A549 (cell line): ENCODE measurements at regions not wholly inside any gene's neighbourhood (a gene's known extent, or its start where the extent isn't known, plus 50 kb on each side); places are given as distances from the start of the nearest gene placed in this dataset.
"Not testable (repeated sequence)": the region's sequence is repeated elsewhere in the genome, so short reads cannot be mapped to it uniquely, and the experiment has no call there.

Source experiments
- ATAC-seq, 2 experiments: fragments of 200-7000 bp in 1 of 2; fragments of >200 bp in 1 of 2; cut with Nextera tagmentation in 1 of 2; cut with Tn5 transposase in 1 of 2; 3 replicates each; pipeline versions ENCODE4 v1.8.0 to v1.9.1; 2018 to 2020; ENCODE audit warnings: mild to moderate bottlenecking in 1 of 2, moderate library complexity in 1 of 2
- CTCF ChIA-PET: fragments of 300-600 bp; sonication (Branson Sonifier 250); formaldehyde crosslinking; extraction: SDS; loops from one replicate; lab custom pipeline; 2021; ENCODE audit warnings: antibody characterized with exemption, inconsistent platforms; lab: Yijun Ruan, JAX
- POLR2A ChIA-PET: fragments of 350-600 bp; formaldehyde crosslinking; extraction: SDS; loops from one replicate; lab custom pipeline; 2021; ENCODE audit warnings: antibody characterized with exemption, inconsistent platforms; lab: Yijun Ruan, JAX
- DNase-seq, 2 experiments: peaks; one replicate each; pipeline versions ENCODE4 v3.0.0 to v3.0.0-alpha.2; 2011 to 2016; ENCODE audit warnings: low read depth in 1 of 2, low spot score in 1 of 2
- FAIRE-seq: peaks from 2 replicates; lab custom pipeline; 2011; peaks lifted over from hg19 to GRCh38; lab: Jason Lieb, UNC
- H3K27ac ChIP-seq, 2 experiments: fragments of >200 bp; sonication (Bioruptor Twin); formaldehyde crosslinking; 3 replicates each; pipeline ENCODE4 v1.5.1; 2016 to 2017
- H3K4me1 ChIP-seq: fragments of >200 bp; sonication (Bioruptor Twin); formaldehyde crosslinking; 3 replicates; pipeline ENCODE4 v1.6.1; 2016
- H3K4me2 ChIP-seq: fragments of >200 bp; sonication (Bioruptor Twin); formaldehyde crosslinking; 3 replicates; pipeline ENCODE4 v1.6.1; 2016
- H3K4me3 ChIP-seq: fragments of >200 bp; sonication (Bioruptor Twin); formaldehyde crosslinking; 3 replicates; pipeline ENCODE4 v1.5.1; 2016
- H3K9me3 ChIP-seq: fragments of >200 bp; sonication (Bioruptor Twin); formaldehyde crosslinking; 3 replicates; pipeline ENCODE4 v1.6.1; 2016
- BHLHE40 ChIP-seq: IDR thresholded peaks from 2 replicates; pipeline ENCODE4 v1.6.1; 2012; ENCODE audit warnings: low read depth, low read length, inconsistent platforms
- CEBPB ChIP-seq, 2 experiments: fragments of >200 bp in 1 of 2; sonication (Bioruptor Twin) in 1 of 2; formaldehyde crosslinking in 1 of 2; IDR thresholded peaks; 2 replicates each; pipeline ENCODE4 v1.6.1; 2012 to 2016
- ELK1 ChIP-seq: fragments of 150-350 bp; IDR thresholded peaks from 2 replicates; pipeline ENCODE4 v1.6.1; 2014; ENCODE audit warnings: low read depth, mild to moderate bottlenecking, low read length
- FOSL2 ChIP-seq, 2 experiments: fragments of 450-650 bp in 1 of 2; fragments of >200 bp in 1 of 2; sonication (Bioruptor Twin) in 1 of 2; formaldehyde crosslinking; IDR thresholded peaks; 2 replicates each; pipeline versions ENCODE4 v1.5.0 to v1.6.1; 2016 to 2020; ENCODE audit warnings: mild to moderate bottlenecking in 1 of 2, moderate library complexity in 1 of 2
- GATA3 ChIP-seq: IDR thresholded peaks from 2 replicates; pipeline ENCODE4 v1.6.1; 2012; ENCODE audit warnings: borderline replicate concordance
- HDAC2 ChIP-seq: fragments of 200-600 bp; sonication (generic); IDR thresholded peaks from 2 replicates; pipeline ENCODE4 v1.6.1; 2016
- HMGXB4 ChIP-seq: fragments of 250-450 bp; sonication (Bioruptor Pico); IDR thresholded peaks from 2 replicates; pipeline ENCODE4 v1.5.0; 2021; ENCODE audit warnings: mild to moderate bottlenecking, moderate library complexity, borderline replicate concordance
- HOXA7 ChIP-seq: fragments of 250-450 bp; sonication (Bioruptor Pico); IDR thresholded peaks from 2 replicates; pipeline ENCODE4 v1.5.0; 2020; ENCODE audit warnings: mild to moderate bottlenecking, moderate library complexity
- HOXB5 ChIP-seq: fragments of 250-450 bp; sonication (Bioruptor Pico); IDR thresholded peaks from 2 replicates; pipeline ENCODE4 v1.5.0; 2020; ENCODE audit warnings: mild to moderate bottlenecking, moderate library complexity
- JUN ChIP-seq, 2 experiments: fragments of >200 bp; sonication (Bioruptor Twin); formaldehyde crosslinking; IDR thresholded peaks; 2 replicates in 1 of 2; 3 replicates in 1 of 2; pipeline ENCODE4 v1.6.1; 2016 to 2017
- KDM1A ChIP-seq: fragments of 200-600 bp; sonication (generic); IDR thresholded peaks from 2 replicates; pipeline ENCODE4 v1.6.1; 2016; ENCODE audit warnings: low read depth, mild to moderate bottlenecking
- KDM5A ChIP-seq: fragments of 200-600 bp; sonication (generic); IDR thresholded peaks from 2 replicates; pipeline ENCODE4 v1.6.1; 2016; ENCODE audit warnings: antibody characterized with exemption, mild to moderate bottlenecking
- MAZ ChIP-seq: fragments of 150-350 bp; IDR thresholded peaks from 2 replicates; pipeline ENCODE4 v1.6.1; 2014; ENCODE audit warnings: antibody characterized with exemption, low read depth, low read length, borderline replicate concordance
- MYC ChIP-seq: IDR thresholded peaks from 2 replicates; pipeline ENCODE4 v1.6.1; 2012; ENCODE audit warnings: mild to moderate bottlenecking, inconsistent platforms, low read length, improper control_type of control experiment, borderline replicate concordance
- NPAS2 ChIP-seq: fragments of 250-450 bp; sonication (Bioruptor Pico); IDR thresholded peaks from 2 replicates; pipeline ENCODE4 v1.8.0; 2022; ENCODE audit warnings: mild to moderate bottlenecking, moderate library complexity, borderline replicate concordance
- NR3C1 ChIP-seq: fragments of >200 bp; sonication (Bioruptor Twin); formaldehyde crosslinking; IDR thresholded peaks from 3 replicates; pipeline ENCODE4 v1.6.1; 2017
- PHF8 ChIP-seq: fragments of 200-600 bp; sonication (generic); IDR thresholded peaks from 2 replicates; pipeline ENCODE4 v1.6.1; 2016; ENCODE audit warnings: low read depth, mild to moderate bottlenecking, antibody characterized with exemption, moderate library complexity, borderline replicate concordance
- POLR2AphosphoS2 ChIP-seq: conservative IDR thresholded peaks from 2 replicates; pipeline ENCODE4 v1.6.1; 2012; ENCODE audit warnings: low read length, improper control_type of control experiment, inconsistent platforms
- RCOR1 ChIP-seq: fragments of 150-350 bp; IDR thresholded peaks from 2 replicates; pipeline ENCODE4 v1.6.1; 2014; ENCODE audit warnings: antibody characterized with exemption, low read length, low read depth
- RFX5 ChIP-seq: fragments of 450-650 bp; IDR thresholded peaks from 2 replicates; pipeline ENCODE4 v1.7.1; 2014; ENCODE audit warnings: antibody characterized with exemption, mild to moderate bottlenecking, moderate library complexity
- TFCP2L1 ChIP-seq: fragments of 250-450 bp; sonication (Bioruptor Pico); IDR thresholded peaks from 2 replicates; pipeline ENCODE4 v1.5.0; 2021; ENCODE audit warnings: mild to moderate bottlenecking
- TP53 ChIP-seq: fragments of 250-450 bp; sonication (Bioruptor Pico); IDR thresholded peaks from 2 replicates; pipeline ENCODE4 v1.5.0; 2021; ENCODE audit warnings: mild to moderate bottlenecking, moderate library complexity
- ZSCAN20 ChIP-seq: fragments of 250-450 bp; sonication (Bioruptor Pico); IDR thresholded peaks from 2 replicates; pipeline ENCODE4 v1.8.0; 2022; ENCODE audit warnings: mild to moderate bottlenecking, moderate library complexity
- WGBS: methylation state at CpG from one replicate; pipeline ENCODE4 v1.1.6; 2017; ENCODE audit errors: missing lambda C conversion rate; 5-methylcytosine and 5-hydroxymethylcytosine counted together
- TF ChIP-seq, protein P1 (sequence below): fragments of >200 bp; sonication (Bioruptor Twin); formaldehyde crosslinking; IDR thresholded peaks from 2 replicates; pipeline ENCODE4 v1.6.1; 2016

DNA sequence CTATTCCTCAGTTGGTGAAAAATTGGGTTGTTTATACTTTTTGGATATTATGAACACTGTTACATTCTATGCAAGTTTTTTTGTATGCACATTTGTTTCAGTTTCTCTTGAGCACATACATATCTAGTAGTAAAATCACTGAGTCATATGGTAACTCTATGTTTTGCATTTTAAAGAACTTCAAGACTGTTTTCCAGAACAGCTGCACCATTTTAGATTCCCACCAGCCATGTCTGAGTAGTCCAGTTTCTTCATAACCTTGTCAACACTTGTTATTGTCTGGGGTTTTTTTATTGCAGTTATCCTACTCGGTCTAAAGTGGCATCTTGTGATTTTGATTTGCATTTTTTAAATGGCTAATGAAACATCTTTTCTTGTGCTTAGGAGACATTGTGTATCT is 100.3 kb upstream of the OTOS start (continued):
- TF ChIP-seq ELK1, result no peak
- TF ChIP-seq BHLHE40, result no peak
- TF ChIP-seq, all 56 proteins: peak for 0

DNA sequence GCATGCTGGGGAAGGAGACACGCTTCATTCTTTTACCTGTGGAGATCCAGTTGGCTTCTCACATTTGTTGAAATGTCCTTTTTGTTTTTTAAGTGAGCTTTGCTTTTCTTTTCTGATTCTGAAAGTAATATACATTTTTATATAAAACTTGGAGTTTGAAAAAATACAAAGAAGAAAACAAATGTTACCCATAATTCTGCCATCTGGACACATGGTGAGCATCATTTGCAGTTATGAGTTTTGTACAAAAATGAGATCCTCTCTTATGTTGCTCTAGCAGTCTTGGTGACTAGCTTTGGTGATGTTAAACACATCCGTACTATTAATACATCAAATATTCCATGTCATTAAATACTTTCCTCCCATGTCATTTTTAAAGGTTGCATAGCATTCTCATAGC is 101.1 kb upstream of the OTOS start:
- FAIRE-seq (no peak), ATAC-seq (no peak), DNase-seq (no peak)
- ChIA-PET CTCF (interaction anchor here (1.3 to 1.5 kb wide), 2 partner anchors 9 to 185 kb away, joined by 3 to 4 read pairs; no protein-coding TSS in a partner anchor), POLR2A (no interaction called here)
- peaks cover 8% of the 10 kb centered on the region; the same call in 2 of the 3 replicates for H3K9me3 ChIP-seq
- TF ChIP-seq PHF8 (no peak), MYC (no peak), NR3C1 (no peak)
- H3K4me1 ChIP-seq, result peaks cover 6% of the 10 kb centered on the region; the same call in 2 of the 3 replicates
- H3K4me2 ChIP-seq, result no peak overlapping the region
- 33% methylated on average over 2 of the region's 2 CpGs for whole genome bisulfite sequencing
- no peak overlapping the region for H3K4me3 ChIP-seq
- H3K27ac ChIP-seq, result no peak overlapping the region

- H3K9me3 ChIP-seq, H3K4me2 ChIP-seq, DNase-seq, H3K27ac ChIP-seq, POLR2A ChIA-PET, H3K4me1 ChIP-seq, ATAC-seq, FAIRE-seq, H3K4me3 ChIP-seq: not testable (repeated sequence)
- 60% methylated on average over 12 of the region's 12 CpGs for WGBS
- CTCF ChIA-PET, result interaction anchor here (1.1 kb wide), 1 partner anchor 62 kb away, joined by 4 read pairs; no protein-coding TSS in a partner anchor
Observed at GRCh38 chr2:240243049-240243448, 102.6 kb upstream of the OTOS start.

DNA sequence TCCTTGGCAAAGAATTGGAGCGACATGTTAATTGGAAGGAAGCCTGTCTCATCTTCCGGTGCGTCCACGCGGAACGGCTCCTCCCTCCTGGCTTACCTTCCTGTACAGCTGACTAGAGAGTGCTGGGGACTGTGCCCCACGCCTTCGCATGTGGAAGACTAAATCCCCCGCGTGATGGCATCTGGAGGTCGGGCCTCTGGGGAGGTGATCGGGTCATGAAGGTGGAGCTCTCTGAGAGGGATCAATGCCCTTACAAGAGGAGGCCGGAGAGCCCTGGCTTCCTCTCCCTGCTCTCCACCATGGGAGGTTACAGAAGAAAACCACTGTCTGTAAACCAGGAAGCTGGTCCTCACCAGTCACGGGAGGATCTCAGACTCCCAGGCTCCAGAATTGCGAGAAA is 104.1 kb upstream of the OTOS start:
- no peaks in the 10 kb centered on the region for H3K4me1 ChIP-seq
- DNase-seq, result no peak
- TF ChIP-seq TFCP2L1 (CRISPR knock-in tag) (no peak), CEBPB (IDR thresholded peaks at IDR 0.05) (no peak), RFX5 (no peak), KDM5A (no peak), HMGXB4 (CRISPR knock-in tag) (no peak), KDM1A (no peak), MAZ (no peak), HDAC2 (no peak), JUN (IDR thresholded peaks at IDR 0.05) (no peak), NPAS2 (CRISPR knock-in tag) (no peak), HOXA7 (CRISPR knock-in tag) (no peak), POLR2AphosphoS2 (no peak), GATA3 (no peak), FOSL2 (IDR thresholded peaks at IDR 0.05) (no peak), FOSL2 (CRISPR knock-in tag; IDR thresholded peaks at IDR 0.05) (no peak), HOXB5 (CRISPR knock-in tag) (no peak), PHF8 (no peak), RCOR1 (no peak), ZSCAN20 (CRISPR knock-in tag) (no peak), TP53 (CRISPR knock-in tag) (no peak)
- TF ChIP-seq, protein P1, sequence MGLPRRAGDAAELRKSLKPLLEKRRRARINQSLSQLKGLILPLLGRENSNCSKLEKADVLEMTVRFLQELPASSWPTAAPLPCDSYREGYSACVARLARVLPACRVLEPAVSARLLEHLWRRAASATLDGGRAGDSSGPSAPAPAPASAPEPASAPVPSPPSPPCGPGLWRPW, result no peak
- TF ChIP-seq, all 56 proteins: peak for 0
- ATAC-seq (no peak), FAIRE-seq (no peak)
- H3K4me2 ChIP-seq, result no peak overlapping the region
- WGBS, result 78% methylated on average over 15 of the region's 15 CpGs
- ChIA-PET POLR2A (no interaction called here), CTCF (interaction anchor here (0.7 to 1.6 kb wide), 3 partner anchors 8 to 179 kb away, joined by 3 to 8 read pairs (median 3); no protein-coding TSS in a partner anchor)
- H3K27ac ChIP-seq, result no peak overlapping the region
- H3K4me3 ChIP-seq, result no peak overlapping the region
- peaks cover 8% of the 10 kb centered on the region; the same call in 2 of the 3 replicates for H3K9me3 ChIP-seq
